Left cardiac atrium (tissue), 4 donors: ENCODE measurements at regions not wholly inside any gene's neighbourhood (a gene's known extent, or its start where the extent isn't known, plus 50 kb on each side); places are given as distances from the start of the nearest gene placed in this dataset.

Experiments used
- ATAC-seq, 2 donors: fragments of 200-7000 bp; cut with Tn5 transposase; one replicate each; pipeline ENCODE4 v1.9.1; 2020; ENCODE audit warnings: mild to moderate bottlenecking in 2 of 2, moderate library complexity in 2 of 2
- DNase-seq: peaks from one replicate; pipeline ENCODE4 v3.0.0-alpha.2; 2020
- intact Hi-C, 2 donors: fragments of 100-400 bp; cut with DNase I; formaldehyde crosslinking; loops; one replicate each; pipeline versions ENCODE4 v1.14.1 to v1.15.1; 2022 to 2023
- donor health status: DM: no; HTN: yes; CAD: no.
- donor health status: DM: no; HTN: yes; CAD: no; lungs with severe emphysema.
- donor health status: DM: yes; HTN: yes; CAD: no.
- donor health status: Dilated cardiomyopathy.

GRCh38 chr7:81549484-81550016, 220.3 kb downstream of the HGF start:
- intact Hi-C loops = no loop called here
- no peak for ATAC-seq

GRCh38 chr7:81534996-81535395, 234.9 kb downstream of the HGF start:
- DNase-seq = no peak
- intact Hi-C loops = no loop called here
- no peak for ATAC-seq

More at GRCh38 chr7:81549484-81550016, 220.3 kb downstream of the HGF start:
- DNase-seq = no peak

GRCh38 chr7:81534446-81534845, 235.4 kb downstream of the HGF start:
- DNase-seq (no peak), ATAC-seq (no peak)
- intact Hi-C loops = no loop called here

GRCh38 chr7:81533931-81534330, 235.9 kb downstream of the HGF start:
- intact Hi-C loops = no loop called here
- DNase-seq (no peak), ATAC-seq (no peak)

GRCh38 chr7:81533426-81533825, 236.4 kb downstream of the HGF start:
- DNase-seq (no peak), ATAC-seq (no peak)
- intact Hi-C loops = no loop called here

GRCh38 chr7:81529785-81530184, 240.1 kb downstream of the HGF start:
- DNase-seq (no peak), ATAC-seq (no peak)
- intact Hi-C loops = no loop called here

- DNase-seq = no peak
- ATAC-seq = no peak
- intact Hi-C loops = no loop called here
These were observed 242.2 kb downstream of the HGF start for GRCh38 chr7:81527651-81528050.

- intact Hi-C loops = no loop called here
- no peak for ATAC-seq
- DNase-seq = no peak
These were observed 242.9 kb downstream of the HGF start for GRCh38 chr7:81526971-81527370.

GRCh38 chr7:81525841-81526240, 244.0 kb downstream of the HGF start:
- ATAC-seq (no peak), DNase-seq (no peak)
- intact Hi-C loops = no loop called here

- ATAC-seq (no peak), DNase-seq (no peak)
- intact Hi-C loops = no loop called here
These were observed 250.0 kb downstream of the HGF start for GRCh38 chr7:81519886-81520285.

GRCh38 chr7:81516898-81517297, 252.9 kb downstream of the HGF start:
- DNase-seq (no peak), ATAC-seq (no peak)
- intact Hi-C loops = no loop called here

- intact Hi-C loops = no loop called here
- no peak for ATAC-seq
- DNase-seq = no peak
These were observed 254.8 kb downstream of the HGF start for GRCh38 chr7:81515009-81515408.

GRCh38 chr7:81514546-81514945, 255.3 kb downstream of the HGF start:
- DNase-seq = no peak
- intact Hi-C loops = no loop called here
- ATAC-seq = no peak

GRCh38 chr7:81510122-81510521, 259.7 kb downstream of the HGF start:
- intact Hi-C loops = no loop called here
- DNase-seq = no peak
- ATAC-seq = no peak

- peak in 1 of 2 donors; percentile 26 for ATAC-seq
- no peak for DNase-seq
- intact Hi-C loops = loop anchor here (10.0 kb wide), 2 partner anchors 208 to 458 kb away; no protein-coding TSS in a partner anchor
These were observed 262.6 kb downstream of the HGF start for GRCh38 chr7:81507221-81507620.

GRCh38 chr7:81506609-81507008, 263.2 kb downstream of the HGF start:
- DNase-seq = no peak
- intact Hi-C loops = loop anchor here (10.0 kb wide), 2 partner anchors 208 to 458 kb away; no protein-coding TSS in a partner anchor
- peak in 1 of 2 donors; percentile 39 for ATAC-seq

- ATAC-seq (no peak), DNase-seq (no peak)
- intact Hi-C loops = loop anchor here (10.0 kb wide), 2 partner anchors 211 to 461 kb away; no protein-coding TSS in a partner anchor
These were observed 266.1 kb downstream of the HGF start for GRCh38 chr7:81503771-81504170.

GRCh38 chr7:81503336-81503735, 266.5 kb downstream of the HGF start:
- ATAC-seq (no peak), DNase-seq (no peak)
- intact Hi-C loops = loop anchor here (10.0 kb wide), 2 partner anchors 211 to 461 kb away; no protein-coding TSS in a partner anchor

GRCh38 chr7:81501220-81501619, 268.6 kb downstream of the HGF start:
- intact Hi-C loops = loop anchor here (10.0 kb wide), 2 partner anchors 214 to 464 kb away; no protein-coding TSS in a partner anchor
- ATAC-seq = no peak
- DNase-seq = no peak

GRCh38 chr7:81500631-81501030, 269.2 kb downstream of the HGF start:
- intact Hi-C loops = loop anchor here (10.0 kb wide), 2 partner anchors 214 to 464 kb away; no protein-coding TSS in a partner anchor
- ATAC-seq (no peak), DNase-seq (no peak)
